Natural killer cell (primary cell): ENCODE measurements at regions not wholly inside any gene's neighbourhood (a gene's known extent, or its start where the extent isn't known, plus 50 kb on each side); places are given as distances from the start of the nearest gene placed in this dataset.

Source experiments
- ATAC-seq, 3 donors: fragments of 150-1000 bp in 2 of 3; fragments of 200-7000 bp in 1 of 3; cut with Tn5 transposase; 1 replicate in 1 of 3; 2 replicates in 2 of 3; pipeline ENCODE4 v1.10.0; 2021; ENCODE audit warnings: mild to moderate bottlenecking in 2 of 3, moderate library complexity in 2 of 3
- DNase-seq, 2 donors: peaks; one replicate each; pipeline versions ENCODE4 v3.0.0 to v3.0.0-alpha.2; 2013 to 2021; ENCODE audit warnings: mixed read lengths in 1 of 2
- H3K27ac ChIP-seq: one replicate; pipeline ENCODE4 v1.5.1; 2013; ENCODE audit warnings: mild to moderate bottlenecking, low read length
- H3K27me3 ChIP-seq: one replicate; pipeline ENCODE4 v1.6.1; 2013; ENCODE audit warnings: low read length; ENCODE audit not compliant: control insufficient read depth, insufficient read depth
- H3K36me3 ChIP-seq: one replicate; pipeline ENCODE4 v1.6.1; 2013; ENCODE audit warnings: low read length; ENCODE audit not compliant: control insufficient read depth, insufficient read depth
- H3K4me1 ChIP-seq: one replicate; pipeline ENCODE4 v1.6.1; 2013; ENCODE audit warnings: low read length; ENCODE audit not compliant: control insufficient read depth, insufficient read depth
- H3K4me3 ChIP-seq: one replicate; pipeline ENCODE4 v1.5.1; 2013; ENCODE audit warnings: low read length
- H3K9me3 ChIP-seq: one replicate; pipeline ENCODE4 v1.6.1; 2013; ENCODE audit warnings: low read length; ENCODE audit not compliant: control insufficient read depth, insufficient read depth
- H3K27ac Mint-ChIP-seq, 2 donors: one replicate each; pipeline ENCODE4 v1.8.0; 2022; ENCODE audit warnings: mild to moderate bottlenecking in 2 of 2, mixed read lengths in 2 of 2, moderate library complexity in 1 of 2
- H3K27me3 Mint-ChIP-seq, 2 donors: one replicate each; pipeline ENCODE4 v1.8.0; 2022; ENCODE audit warnings: low read depth in 2 of 2, mixed read lengths in 2 of 2
- H3K36me3 Mint-ChIP-seq: one replicate; pipeline ENCODE4 v1.8.0; 2022; ENCODE audit warnings: mixed read lengths
- H3K4me1 Mint-ChIP-seq, 2 donors: one replicate each; pipeline ENCODE4 v1.8.0; 2022; ENCODE audit warnings: mixed read lengths in 2 of 2
- H3K4me3 Mint-ChIP-seq: one replicate; pipeline ENCODE4 v1.8.0; 2022; ENCODE audit warnings: mild to moderate bottlenecking, moderate library complexity, mixed read lengths
- H3K9me3 Mint-ChIP-seq, 2 donors: one replicate each; pipeline ENCODE4 v1.8.0; 2022; ENCODE audit warnings: mixed read lengths in 2 of 2
- CTCF ChIP-seq: fragments of 200-600 bp; IDR thresholded peaks from one replicate; pipeline ENCODE4 v1.8.0; 2022; ENCODE audit warnings: antibody characterized with exemption
- WGBS: methylation state at CpG from one replicate; pipeline ENCODE4 v1.1.7; 2013; ENCODE audit warnings: missing lambda C conversion rate; ENCODE audit not compliant: insufficient coverage; 5-methylcytosine and 5-hydroxymethylcytosine counted together
- intact Hi-C: fragments of 100-400 bp; cut with micrococcal nuclease; formaldehyde crosslinking; loops from one replicate; pipeline ENCODE4 v1.14.2; 2022

GRCh38 chr1:212531796-212532195, 76.8 kb upstream of the ATF3 start:
- H3K27me3 ChIP-seq: no peaks in the 10 kb centered on the region
- H3K4me1 ChIP-seq: no peaks in the 10 kb centered on the region
- Mint-ChIP-seq H3K9me3 (no peaks in the 10 kb centered on the region), H3K4me1 (no peaks in the 10 kb centered on the region), H3K27ac (no peak overlapping the region), H3K36me3 (no peaks in the 10 kb centered on the region), H3K4me3 (no peak overlapping the region), H3K27me3 (peaks cover 22 to 30% of the 10 kb centered on the region in 2 donors)
- no peak for ATAC-seq
- peaks cover 2% of the 10 kb centered on the region for H3K9me3 ChIP-seq
- intact Hi-C loops: no loop called here
- H3K36me3 ChIP-seq: no peaks in the 10 kb centered on the region
- no peak overlapping the region for H3K27ac ChIP-seq
- WGBS: 75% methylated on average over 1 of the region's 1 CpG
- H3K4me3 ChIP-seq: no peak overlapping the region
- no peak for DNase-seq
- no peak for TF ChIP-seq CTCF

- no peaks in the 10 kb centered on the region for H3K36me3 Mint-ChIP-seq
- WGBS: 94% methylated on average over 5 of the region's 6 CpGs
- H3K36me3 ChIP-seq: no peaks in the 10 kb centered on the region
- peaks cover 2% of the 10 kb centered on the region for H3K9me3 ChIP-seq
- H3K4me1 ChIP-seq: no peaks in the 10 kb centered on the region
- H3K27ac ChIP-seq: no peak overlapping the region
- no peaks in the 10 kb centered on the region for H3K4me1 Mint-ChIP-seq
- no peak for ATAC-seq
- H3K27me3 Mint-ChIP-seq: peaks cover 22 to 30% of the 10 kb centered on the region in 2 donors
- no peaks in the 10 kb centered on the region for H3K27me3 ChIP-seq
- no peak for DNase-seq
- no peak overlapping the region for H3K4me3 ChIP-seq
- H3K4me3 Mint-ChIP-seq: no peak overlapping the region
- no peaks in the 10 kb centered on the region for H3K9me3 Mint-ChIP-seq
- no peak overlapping the region for H3K27ac Mint-ChIP-seq
- no peak for TF ChIP-seq CTCF
- intact Hi-C loops: no loop called here
Measured at GRCh38 chr1:212532469-212533147, 76.0 kb upstream of the ATF3 start.

GRCh38 chr1:212533148-212533517, 75.4 kb upstream of the ATF3 start:
- H3K4me1 ChIP-seq: no peaks in the 10 kb centered on the region
- Mint-ChIP-seq H3K4me3 (no peak overlapping the region), H3K9me3 (no peaks in the 10 kb centered on the region), H3K27ac (no peak overlapping the region), H3K4me1 (no peaks in the 10 kb centered on the region), H3K36me3 (no peaks in the 10 kb centered on the region), H3K27me3 (peaks cover 22 to 30% of the 10 kb centered on the region in 2 donors)
- TF ChIP-seq CTCF: no peak
- H3K36me3 ChIP-seq: no peaks in the 10 kb centered on the region
- no peaks in the 10 kb centered on the region for H3K27me3 ChIP-seq
- DNase-seq (no peak), ATAC-seq (no peak)
- no peak overlapping the region for H3K27ac ChIP-seq
- no peak overlapping the region for H3K4me3 ChIP-seq
- H3K9me3 ChIP-seq: peaks cover 2% of the 10 kb centered on the region
- WGBS: 97% methylated on average over 2 of the region's 3 CpGs
- intact Hi-C loops: no loop called here

GRCh38 chr1:212536586-212536985, 72.0 kb upstream of the ATF3 start:
- no peak for TF ChIP-seq CTCF
- Histone ChIP-seq H3K27ac (no peak overlapping the region), H3K27me3 (no peaks in the 10 kb centered on the region), H3K9me3 (peaks cover 2% of the 10 kb centered on the region), H3K4me3 (no peak overlapping the region), H3K4me1 (no peaks in the 10 kb centered on the region), H3K36me3 (no peaks in the 10 kb centered on the region)
- ATAC-seq (no peak), DNase-seq (no peak)
- Mint-ChIP-seq H3K27me3 (peaks cover 14 to 18% of the 10 kb centered on the region in 2 donors), H3K36me3 (no peaks in the 10 kb centered on the region), H3K4me3 (no peak overlapping the region), H3K9me3 (no peaks in the 10 kb centered on the region), H3K27ac (no peak overlapping the region), H3K4me1 (no peaks in the 10 kb centered on the region)
- intact Hi-C loops: no loop called here
- WGBS: 96% methylated on average over 6 of the region's 6 CpGs
